Amygdala (tissue), 56 donors: ENCODE measurements at regions not wholly inside any gene's neighbourhood (a gene's known extent, or its start where the extent isn't known, plus 50 kb on each side); places are given as distances from the start of the nearest gene placed in this dataset.
A peak's percentile ranks its signal among the peaks of the same experiment; 100 is the strongest.

Experiments used
- DNase-seq, 56 donors: peaks; one replicate each; lab custom pipeline; 2025; lab: John Stamatoyannopoulos, UW

- peak in 1 of 56 donors; percentile 24 for DNase-seq
Measured at GRCh38 chr4:38308728-38309311, 348.6 kb downstream of the PTTG2 start.

GRCh38 chr4:38309471-38309870 is 349.3 kb downstream of the PTTG2 start:
- no peak for DNase-seq

- DNase-seq: no peak
Measured at GRCh38 chr4:38310446-38311043, 350.3 kb downstream of the PTTG2 start.

GRCh38 chr4:38311495-38312126 is 351.4 kb downstream of the PTTG2 start:
- no peak for DNase-seq

- DNase-seq: no peak
Measured at GRCh38 chr4:38313175-38313574, 350.8 kb upstream of the KLF3 start.

GRCh38 chr4:38313999-38314561 is 349.9 kb upstream of the KLF3 start:
- DNase-seq: no peak

- DNase-seq: peak in 2 of 56 donors; percentile 31 to 52
Measured at GRCh38 chr4:38314663-38315062, 349.3 kb upstream of the KLF3 start.

- no peak for DNase-seq
Measured at GRCh38 chr4:38315286-38315685, 348.7 kb upstream of the KLF3 start.

GRCh38 chr4:38316045-38316444 is 348.0 kb upstream of the KLF3 start:
- DNase-seq: no peak

- DNase-seq: no peak
Measured at GRCh38 chr4:38317041-38317674, 346.8 kb upstream of the KLF3 start.

- peak in 51 of 56 donors; percentile 7 to 80 (median 56) for DNase-seq
Measured at GRCh38 chr4:38318737-38319455, 345.1 kb upstream of the KLF3 start.

- peak; percentile 7 to 93 (median 75) for DNase-seq
Measured at GRCh38 chr4:38319456-38320342, 344.3 kb upstream of the KLF3 start.

- DNase-seq: no peak
Measured at GRCh38 chr4:38320343-38320695, 343.7 kb upstream of the KLF3 start.

- no peak for DNase-seq
Measured at GRCh38 chr4:38320833-38321232, 343.2 kb upstream of the KLF3 start.

GRCh38 chr4:38322714-38323113 is 341.3 kb upstream of the KLF3 start:
- peak in 1 of 56 donors; percentile 23 for DNase-seq

- DNase-seq: no peak
Measured at GRCh38 chr4:38323141-38323641, 340.8 kb upstream of the KLF3 start.

GRCh38 chr4:38324861-38325628 is 339.0 kb upstream of the KLF3 start:
- DNase-seq: no peak

GRCh38 chr4:38325629-38325913 is 338.4 kb upstream of the KLF3 start:
- no peak for DNase-seq

GRCh38 chr4:38326499-38326898 is 337.5 kb upstream of the KLF3 start:
- DNase-seq: no peak
